ENCODE measurements at regions not wholly inside any gene's neighbourhood (a gene's known extent, or its start where the extent isn't known, plus 50 kb on each side); places are given as distances from the start of the nearest gene placed in this dataset.
"Not testable (repeated sequence)": the region's sequence is repeated elsewhere in the genome, so short reads cannot be mapped to it uniquely, and the experiment has no call there.

DNA sequence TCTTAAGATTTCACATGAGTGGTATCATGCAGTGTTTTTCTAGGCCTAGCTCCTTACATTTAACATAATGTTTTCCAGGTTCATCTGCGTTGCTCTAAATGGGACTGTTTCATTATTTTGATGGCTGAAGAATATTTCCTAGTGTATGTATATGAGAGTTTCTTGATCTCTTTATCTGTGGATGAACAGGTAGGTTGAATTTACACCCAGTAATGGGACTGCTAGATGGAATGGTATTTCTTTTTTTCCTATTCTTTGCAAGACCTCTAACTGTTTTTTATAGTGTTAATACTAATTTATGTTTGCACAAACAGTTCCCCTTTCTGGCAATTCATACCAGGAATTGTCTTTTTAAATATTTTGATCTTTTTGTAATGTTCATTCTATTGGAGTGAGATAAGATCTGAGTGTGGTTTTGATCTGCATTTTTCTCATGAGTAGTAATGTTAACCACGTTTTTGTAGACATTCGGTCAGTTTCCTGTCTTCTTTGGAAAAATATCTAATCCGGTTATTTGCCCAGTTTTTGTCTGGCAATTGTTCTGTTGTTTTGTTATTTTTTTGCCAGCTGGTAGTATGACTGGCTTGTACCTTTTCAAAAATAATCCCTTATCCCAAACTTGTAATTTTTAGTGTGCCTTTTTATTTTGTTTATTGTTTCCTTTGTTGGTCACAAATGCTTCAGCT, 157.1 kb downstream of the CCDC74A start:
- peak overlapping the region; percentile 95 for H3K4me3 ChIP-seq (ENCODE audit: low read depth, low read length, poor library complexity, severe bottlenecking)
- peak overlapping the region; percentile 68 for H3K4me2 ChIP-seq (ENCODE audit: low read length)
- H3K9me2 ChIP-seq (ENCODE audit: insufficient read depth, low read length); DNase-seq (ENCODE audit: low spot score); H4K20me1 ChIP-seq (ENCODE audit: insufficient read depth, low read length); POLR2A ChIA-PET; H2AFZ ChIP-seq (ENCODE audit: low read length); BruUV-seq (replicated peaks); H3K27ac ChIP-seq (ENCODE audit: low read depth, low read length, poor library complexity, severe bottlenecking); intact Hi-C loops (cut with micrococcal nuclease; ENCODE audit: unreplicated experiment); H3K9me3 ChIP-seq (ENCODE audit: low read length): not testable (repeated sequence)
- CTCF ChIA-PET (ENCODE audit: unreplicated experiment): interaction anchor here (0.6 kb wide), 1 partner anchor 12 kb away, joined by 4 read pairs; no protein-coding TSS in a partner anchor
- peaks cover 19% of the 10 kb centered on the region for H3K79me2 ChIP-seq (ENCODE audit: insufficient read depth, low read depth, low read length)
- peaks cover 29% of the 10 kb centered on the region for H3K4me1 ChIP-seq (ENCODE audit: insufficient read depth, low read length, poor library complexity, severe bottlenecking)
- H3K36me3 ChIP-seq (ENCODE audit: insufficient read depth, low read length): peaks cover 41% of the 10 kb centered on the region

DNA sequence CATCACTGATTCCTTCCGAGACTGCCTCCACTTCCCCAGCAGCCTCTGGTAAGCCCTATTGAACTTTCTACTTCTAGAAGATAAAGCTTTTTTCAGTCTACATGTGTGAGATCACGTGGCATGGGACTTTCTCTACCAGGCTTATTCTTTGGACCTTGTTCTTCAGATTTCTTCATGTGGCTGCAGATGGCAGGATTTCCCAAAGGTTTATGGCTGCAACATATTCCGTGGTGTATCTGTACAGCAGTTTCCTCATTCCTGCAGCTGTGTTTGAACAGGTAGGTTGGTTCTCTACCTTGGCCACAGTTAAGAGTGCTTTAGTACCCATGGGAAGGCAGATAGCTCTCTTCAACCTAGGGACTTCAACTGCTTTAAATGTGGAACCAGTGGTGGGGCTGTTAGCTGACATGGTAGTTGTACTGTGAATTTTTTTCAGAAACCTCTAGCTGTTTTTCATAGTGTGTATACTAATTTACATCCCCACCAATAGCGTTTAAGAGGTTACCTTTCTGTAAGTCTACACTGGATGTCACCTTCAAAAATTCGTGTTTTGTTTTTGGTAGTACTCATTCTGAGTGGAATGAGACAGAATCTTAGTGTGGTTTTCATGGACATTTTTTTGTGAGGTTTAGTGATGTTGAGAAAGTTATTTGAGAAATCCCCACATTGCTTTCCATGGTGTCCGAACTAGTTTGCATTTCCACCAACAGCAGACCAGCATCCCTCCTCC, 158.6 kb downstream of the CCDC74A start:
- peaks cover 56% of the 10 kb centered on the region for H3K36me3 ChIP-seq (ENCODE audit: insufficient read depth, low read length)
- H2AFZ ChIP-seq (ENCODE audit: low read length); H4K20me1 ChIP-seq (ENCODE audit: insufficient read depth, low read length); H3K9me2 ChIP-seq (ENCODE audit: insufficient read depth, low read length); CTCF ChIA-PET (ENCODE audit: unreplicated experiment); H3K4me3 ChIP-seq (ENCODE audit: low read depth, low read length, poor library complexity, severe bottlenecking); intact Hi-C loops (cut with micrococcal nuclease; ENCODE audit: unreplicated experiment); POLR2A ChIA-PET; H3K4me2 ChIP-seq (ENCODE audit: low read length); DNase-seq (ENCODE audit: low spot score); H3K27ac ChIP-seq (ENCODE audit: low read depth, low read length, poor library complexity, severe bottlenecking); BruUV-seq (replicated peaks); H3K9me3 ChIP-seq (ENCODE audit: low read length): not testable (repeated sequence)
- H3K4me1 ChIP-seq (ENCODE audit: insufficient read depth, low read length, poor library complexity, severe bottlenecking): peaks cover 22% of the 10 kb centered on the region
- peaks cover 19% of the 10 kb centered on the region for H3K79me2 ChIP-seq (ENCODE audit: insufficient read depth, low read depth, low read length)

DNA sequence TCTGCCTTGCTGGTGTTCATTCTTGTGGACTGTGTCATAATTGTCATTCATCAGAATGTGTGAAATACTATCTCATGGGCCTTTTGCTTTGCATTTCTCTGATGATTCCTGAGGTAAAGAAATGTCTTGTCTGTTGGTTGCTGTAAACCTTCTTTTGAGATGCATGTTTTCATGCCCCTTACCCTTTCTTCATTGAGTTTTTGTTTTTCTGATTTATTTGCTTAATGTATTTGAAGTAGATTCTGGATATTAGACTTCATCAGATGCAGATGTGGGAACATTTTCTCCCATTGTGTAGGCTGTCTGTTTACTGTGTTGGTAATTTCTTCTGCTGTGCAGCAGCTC, 159.2 kb downstream of the CCDC74A start:
- Histone ChIP-seq H3K79me2 (ENCODE audit: insufficient read depth, low read depth, low read length) (peaks cover 19% of the 10 kb centered on the region), H3K36me3 (ENCODE audit: insufficient read depth, low read length) (peaks cover 62% of the 10 kb centered on the region), H3K4me1 (ENCODE audit: insufficient read depth, low read length, poor library complexity, severe bottlenecking) (peaks cover 19% of the 10 kb centered on the region)
- POLR2A ChIA-PET: interaction anchor here (0.5 kb wide), 1 partner anchor 29 kb away, joined by 3 read pairs; no protein-coding TSS in a partner anchor
- CTCF ChIA-PET (ENCODE audit: unreplicated experiment); DNase-seq (ENCODE audit: low spot score); H3K4me3 ChIP-seq (ENCODE audit: low read depth, low read length, poor library complexity, severe bottlenecking); H3K4me2 ChIP-seq (ENCODE audit: low read length); H3K9me2 ChIP-seq (ENCODE audit: insufficient read depth, low read length); H3K27ac ChIP-seq (ENCODE audit: low read depth, low read length, poor library complexity, severe bottlenecking); H4K20me1 ChIP-seq (ENCODE audit: insufficient read depth, low read length); BruUV-seq (replicated peaks); H2AFZ ChIP-seq (ENCODE audit: low read length); intact Hi-C loops (cut with micrococcal nuclease; ENCODE audit: unreplicated experiment); H3K9me3 ChIP-seq (ENCODE audit: low read length): not testable (repeated sequence)

DNA sequence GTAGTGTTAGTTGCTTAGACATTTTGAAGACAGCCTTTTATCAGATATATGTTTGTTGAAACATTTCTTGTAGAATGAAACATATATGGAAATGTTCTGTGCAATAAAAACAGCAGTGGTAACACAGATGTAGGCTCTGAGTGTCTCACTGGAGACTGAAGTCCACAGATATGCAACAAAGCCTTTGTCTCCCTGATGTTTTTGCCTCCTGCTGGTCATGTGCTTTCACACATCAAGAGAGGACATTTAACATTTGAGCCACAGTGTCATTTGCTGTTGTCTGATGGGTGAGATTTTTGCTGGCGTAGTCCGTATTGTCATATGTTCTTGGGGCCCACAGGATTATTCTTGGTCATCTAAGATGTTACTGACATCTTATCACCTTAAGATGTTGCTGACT, 161.4 kb downstream of the CCDC74A start:
- BruUV-seq (replicated peaks); POLR2A ChIA-PET: not testable (repeated sequence)

DNA sequence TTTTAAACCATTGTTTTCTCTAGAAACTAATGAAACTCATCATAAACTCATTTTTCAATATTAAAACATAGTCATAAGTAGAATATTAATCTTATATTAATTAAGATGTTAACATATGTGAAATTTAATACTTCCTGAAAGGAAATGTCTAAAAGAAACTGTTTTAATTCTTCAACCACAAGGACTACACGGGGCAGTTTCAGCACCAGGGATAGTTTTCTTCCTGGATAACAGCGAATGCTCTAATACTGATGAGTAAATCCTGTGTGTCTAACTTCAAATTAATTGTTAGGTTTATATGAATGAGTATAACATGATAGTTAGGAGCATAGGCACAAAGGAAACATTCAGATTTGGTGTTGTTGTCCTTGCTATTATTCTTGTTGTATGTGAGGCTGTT, 183.6 kb downstream of the CCDC74A start:
- H3K4me1 ChIP-seq (ENCODE audit: insufficient read depth, low read length, poor library complexity, severe bottlenecking); POLR2A ChIA-PET: not testable (repeated sequence)

More for the DNA sequence above, 161.4 kb downstream of the CCDC74A start:
- H4K20me1 ChIP-seq (ENCODE audit: insufficient read depth, low read length); H3K79me2 ChIP-seq (ENCODE audit: insufficient read depth, low read depth, low read length); H3K9me3 ChIP-seq (ENCODE audit: low read length); intact Hi-C loops (cut with micrococcal nuclease; ENCODE audit: unreplicated experiment); H3K4me2 ChIP-seq (ENCODE audit: low read length); CTCF ChIA-PET (ENCODE audit: unreplicated experiment); H3K4me1 ChIP-seq (ENCODE audit: insufficient read depth, low read length, poor library complexity, severe bottlenecking); H3K9me2 ChIP-seq (ENCODE audit: insufficient read depth, low read length); H3K27ac ChIP-seq (ENCODE audit: low read depth, low read length, poor library complexity, severe bottlenecking); H2AFZ ChIP-seq (ENCODE audit: low read length); H3K4me3 ChIP-seq (ENCODE audit: low read depth, low read length, poor library complexity, severe bottlenecking); DNase-seq (ENCODE audit: low spot score): not testable (repeated sequence)
- H3K36me3 ChIP-seq (ENCODE audit: insufficient read depth, low read length): peaks cover 73% of the 10 kb centered on the region

DNA sequence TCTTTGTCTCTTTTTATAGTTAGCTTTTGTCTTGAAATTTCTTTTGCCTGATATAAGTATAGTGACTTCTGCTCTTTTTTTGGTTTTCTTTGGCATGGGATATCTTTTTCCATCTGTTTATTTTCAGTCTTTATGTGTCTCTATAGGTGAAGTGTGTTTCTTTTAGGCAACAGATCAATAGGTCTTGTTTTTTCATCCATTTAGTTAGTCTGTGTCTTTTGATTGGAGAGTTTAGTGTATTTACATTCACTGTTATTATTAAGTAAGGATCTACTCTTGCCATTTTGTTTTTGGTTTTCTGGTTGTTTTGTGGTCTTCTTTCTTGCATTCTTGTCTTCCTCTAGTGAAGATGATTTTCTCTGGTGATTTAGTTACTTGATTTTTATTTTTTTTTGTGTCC, 190.2 kb downstream of the CCDC74A start:
- H4K20me1 ChIP-seq (ENCODE audit: insufficient read depth, low read length); POLR2A ChIA-PET; H3K4me1 ChIP-seq (ENCODE audit: insufficient read depth, low read length, poor library complexity, severe bottlenecking); CTCF ChIA-PET (ENCODE audit: unreplicated experiment); H3K9me2 ChIP-seq (ENCODE audit: insufficient read depth, low read length); H2AFZ ChIP-seq (ENCODE audit: low read length); H3K4me2 ChIP-seq (ENCODE audit: low read length); H3K36me3 ChIP-seq (ENCODE audit: insufficient read depth, low read length); intact Hi-C loops (cut with micrococcal nuclease; ENCODE audit: unreplicated experiment); H3K4me3 ChIP-seq (ENCODE audit: low read depth, low read length, poor library complexity, severe bottlenecking); H3K79me2 ChIP-seq (ENCODE audit: insufficient read depth, low read depth, low read length); H3K27ac ChIP-seq (ENCODE audit: low read depth, low read length, poor library complexity, severe bottlenecking); DNase-seq (ENCODE audit: low spot score); BruUV-seq (replicated peaks); H3K9me3 ChIP-seq (ENCODE audit: low read length): not testable (repeated sequence)

More for the DNA sequence above, 183.6 kb downstream of the CCDC74A start:
- H3K9me2 ChIP-seq (ENCODE audit: insufficient read depth, low read length); H3K4me2 ChIP-seq (ENCODE audit: low read length); intact Hi-C loops (cut with micrococcal nuclease; ENCODE audit: unreplicated experiment); H3K36me3 ChIP-seq (ENCODE audit: insufficient read depth, low read length); CTCF ChIA-PET (ENCODE audit: unreplicated experiment); H3K27ac ChIP-seq (ENCODE audit: low read depth, low read length, poor library complexity, severe bottlenecking); H3K4me3 ChIP-seq (ENCODE audit: low read depth, low read length, poor library complexity, severe bottlenecking); H3K79me2 ChIP-seq (ENCODE audit: insufficient read depth, low read depth, low read length); H3K9me3 ChIP-seq (ENCODE audit: low read length); H2AFZ ChIP-seq (ENCODE audit: low read length); H4K20me1 ChIP-seq (ENCODE audit: insufficient read depth, low read length); DNase-seq (ENCODE audit: low spot score); BruUV-seq (replicated peaks): not testable (repeated sequence)
